GM23338 (cell line): ENCODE measurements at regions not wholly inside any gene's neighbourhood (a gene's known extent, or its start where the extent isn't known, plus 50 kb on each side); places are given as distances from the start of the nearest gene placed in this dataset.

Experiments
- ATAC-seq: fragments of 200-7000 bp; cut with Tn5 transposase; 3 replicates; pipeline ENCODE4 v1.9.1; 2020
- DNase-seq: peaks from one replicate; pipeline ENCODE4 v3.0.0-alpha.2; 2015; ENCODE audit warnings: low spot score
- H2AFZ ChIP-seq: fragments of 200-600 bp; sonication (generic); 2 replicates; pipeline ENCODE4 v1.8.0; 2016; ENCODE audit warnings: antibody characterized with exemption, mild to moderate bottlenecking, moderate library complexity
- H3F3A ChIP-seq: fragments of 200-600 bp; sonication (generic); replicated peaks from 2 replicates; pipeline ENCODE4 v1.8.0; 2017; ENCODE audit warnings: antibody characterized with exemption, mixed run types, low read depth
- H3K27ac ChIP-seq: fragments of 200-600 bp; sonication (generic); 2 replicates; pipeline ENCODE4 v1.6.1; 2016; ENCODE audit warnings: low read depth
- H3K27me3 ChIP-seq: fragments of 200-600 bp; sonication (generic); 2 replicates; pipeline ENCODE4 v1.8.0; 2016; ENCODE audit warnings: mild to moderate bottlenecking, mixed run types, moderate library complexity; ENCODE audit not compliant: insufficient read depth
- H3K36me3 ChIP-seq: fragments of 200-600 bp; sonication (generic); 2 replicates; pipeline ENCODE4 v1.8.0; 2016; ENCODE audit warnings: mild to moderate bottlenecking; ENCODE audit not compliant: insufficient read depth
- H3K4me1 ChIP-seq: fragments of 200-600 bp; sonication (generic); 2 replicates; pipeline ENCODE4 v1.8.0; 2016; ENCODE audit warnings: mild to moderate bottlenecking, moderate library complexity; ENCODE audit not compliant: insufficient read depth
- H3K4me2 ChIP-seq: fragments of 200-600 bp; sonication (generic); 2 replicates; pipeline ENCODE4 v1.7.1; 2017; ENCODE audit warnings: mixed run types
- H3K4me3 ChIP-seq: fragments of 200-600 bp; sonication (generic); 2 replicates; pipeline ENCODE4 v1.6.1; 2016; ENCODE audit warnings: mixed run types
- H3K79me2 ChIP-seq: fragments of 200-600 bp; sonication (generic); replicated peaks from 2 replicates; pipeline ENCODE4 v1.8.0; 2017; ENCODE audit warnings: mild to moderate bottlenecking; ENCODE audit not compliant: insufficient read depth
- H3K9me2 ChIP-seq: fragments of 200-600 bp; sonication (generic); 2 replicates; pipeline ENCODE4 v1.8.0; 2017; ENCODE audit not compliant: insufficient read depth
- H4K20me1 ChIP-seq: fragments of 200-600 bp; sonication (generic); replicated peaks from 2 replicates; pipeline ENCODE4 v1.8.0; 2017; ENCODE audit warnings: mild to moderate bottlenecking; ENCODE audit not compliant: insufficient read depth
- H3K27ac Mint-ChIP-seq: 2 replicates; pipeline ENCODE4 v1.8.0; 2020; ENCODE audit warnings: inconsistent platforms, mild to moderate bottlenecking, moderate library complexity, mixed read lengths
- H3K27me3 Mint-ChIP-seq: 3 replicates; pipeline ENCODE4 v1.8.0; 2022; ENCODE audit warnings: low read depth, mild to moderate bottlenecking, moderate library complexity, mixed read lengths, inconsistent platforms; ENCODE audit not compliant: insufficient read depth, poor library complexity
- H3K36me3 Mint-ChIP-seq: 3 replicates; pipeline ENCODE4 v1.8.0; 2021; ENCODE audit warnings: low read depth, mild to moderate bottlenecking, inconsistent platforms, moderate library complexity, mixed read lengths
- H3K4me1 Mint-ChIP-seq: 3 replicates; pipeline ENCODE4 v1.8.0; 2020; ENCODE audit warnings: mild to moderate bottlenecking, inconsistent platforms, mixed read lengths
- H3K4me3 Mint-ChIP-seq: 3 replicates; pipeline ENCODE4 v1.8.0; 2021; ENCODE audit warnings: moderate library complexity, mild to moderate bottlenecking, inconsistent platforms, mixed read lengths
- H3K9me3 Mint-ChIP-seq: 3 replicates; pipeline ENCODE4 v1.8.0; 2020; ENCODE audit warnings: moderate library complexity, mild to moderate bottlenecking, inconsistent platforms, mixed read lengths
- CREB1 ChIP-seq: fragments of 250-450 bp; sonication (Bioruptor Pico); IDR thresholded peaks from 2 replicates; pipeline ENCODE4 v1.5.0; 2020; ENCODE audit warnings: low read depth, mild to moderate bottlenecking, moderate library complexity
- EZH2phosphoT487 ChIP-seq: fragments of 200-600 bp; sonication (generic); IDR thresholded peaks from one replicate; pipeline ENCODE4 v1.8.1; 2018; ENCODE audit warnings: antibody characterized with exemption; ENCODE audit not compliant: unreplicated experiment
- NANOG ChIP-seq: IDR thresholded peaks from 2 replicates; pipeline ENCODE4 v1.6.1; 2016; ENCODE audit warnings: antibody characterized with exemption, borderline replicate concordance
- POLR2AphosphoS5 ChIP-seq: IDR thresholded peaks from 2 replicates; pipeline ENCODE4 v1.6.1; 2016; ENCODE audit warnings: antibody characterized with exemption, low read depth
- ZNF114 ChIP-seq: fragments of 250-450 bp; sonication (Bioruptor Pico); IDR thresholded peaks from 2 replicates; pipeline ENCODE4 v1.5.0; 2020; ENCODE audit warnings: mild to moderate bottlenecking, moderate library complexity
- ZNF331 ChIP-seq: fragments of 250-450 bp; sonication (Bioruptor Pico); IDR thresholded peaks from 2 replicates; pipeline ENCODE4 v1.5.0; 2020; ENCODE audit warnings: low read depth, mild to moderate bottlenecking, moderate library complexity
- TF ChIP-seq, protein P1 (sequence below): IDR thresholded peaks from 2 replicates; pipeline ENCODE4 v1.6.1; 2016; ENCODE audit warnings: antibody characterized with exemption
- TF ChIP-seq, protein P2 (sequence below): fragments of 250-450 bp; sonication (Bioruptor Pico); IDR thresholded peaks from 2 replicates; pipeline ENCODE4 v1.5.0; 2020; ENCODE audit warnings: mild to moderate bottlenecking, moderate library complexity
- TF ChIP-seq, protein P3 (sequence below), 2 experiments: fragments of 200-600 bp in 1 of 2; sonication (generic) in 1 of 2; conservative IDR thresholded peaks; 2 replicates each; pipeline versions ENCODE4 v1.5.1 to v1.6.1; 2016 to 2017; ENCODE audit warnings: antibody characterized with exemption in 2 of 2, low read depth in 2 of 2, mild to moderate bottlenecking in 2 of 2, moderate library complexity in 1 of 2

- H3K27me3 ChIP-seq, result no peaks in the 10 kb centered on the region
- Mint-ChIP-seq H3K9me3 (peaks cover 95% of the 10 kb centered on the region), H3K4me1 (no peaks in the 10 kb centered on the region), H3K27me3 (peaks cover 9% of the 10 kb centered on the region), H3K36me3 (peaks cover 25% of the 10 kb centered on the region), H3K27ac (no peak overlapping the region), H3K4me3 (no peak overlapping the region)
- H4K20me1 ChIP-seq, result no peaks in the 10 kb centered on the region
- H3K4me3 ChIP-seq, result no peak overlapping the region
- H3K4me1 ChIP-seq, result no peaks in the 10 kb centered on the region
- DNase-seq (no peak), ATAC-seq (no peak)
- no peaks in the 10 kb centered on the region for H3K79me2 ChIP-seq
- TF ChIP-seq, protein P1, sequence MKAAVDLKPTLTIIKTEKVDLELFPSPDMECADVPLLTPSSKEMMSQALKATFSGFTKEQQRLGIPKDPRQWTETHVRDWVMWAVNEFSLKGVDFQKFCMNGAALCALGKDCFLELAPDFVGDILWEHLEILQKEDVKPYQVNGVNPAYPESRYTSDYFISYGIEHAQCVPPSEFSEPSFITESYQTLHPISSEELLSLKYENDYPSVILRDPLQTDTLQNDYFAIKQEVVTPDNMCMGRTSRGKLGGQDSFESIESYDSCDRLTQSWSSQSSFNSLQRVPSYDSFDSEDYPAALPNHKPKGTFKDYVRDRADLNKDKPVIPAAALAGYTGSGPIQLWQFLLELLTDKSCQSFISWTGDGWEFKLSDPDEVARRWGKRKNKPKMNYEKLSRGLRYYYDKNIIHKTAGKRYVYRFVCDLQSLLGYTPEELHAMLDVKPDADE, result no peak
- H3F3A ChIP-seq, result no peaks in the 10 kb centered on the region
- H3K27ac ChIP-seq, result no peak overlapping the region
- no peak overlapping the region for H3K4me2 ChIP-seq
- H3K36me3 ChIP-seq, result no peaks in the 10 kb centered on the region
- H3K9me2 ChIP-seq, result no peaks in the 10 kb centered on the region
- no peak overlapping the region for H2AFZ ChIP-seq
Measured at GRCh38 chr18:78685250-78685979, 294.2 kb upstream of the SALL3 start.

GRCh38 chr18:78685980-78686530, 293.6 kb upstream of the SALL3 start:
- Histone ChIP-seq H3K36me3 (no peaks in the 10 kb centered on the region), H3K27me3 (no peaks in the 10 kb centered on the region), H3K79me2 (no peaks in the 10 kb centered on the region), H3K4me3 (no peak overlapping the region), H3K9me2 (no peaks in the 10 kb centered on the region), H2AFZ (no peak overlapping the region), H3F3A (no peaks in the 10 kb centered on the region), H3K27ac (no peak overlapping the region), H3K4me2 (no peak overlapping the region), H3K4me1 (no peaks in the 10 kb centered on the region), H4K20me1 (no peaks in the 10 kb centered on the region)
- Mint-ChIP-seq H3K4me3 (no peak overlapping the region), H3K9me3 (peaks cover 95% of the 10 kb centered on the region), H3K36me3 (peaks cover 25% of the 10 kb centered on the region), H3K27me3 (peaks cover 9% of the 10 kb centered on the region), H3K4me1 (no peaks in the 10 kb centered on the region), H3K27ac (no peak overlapping the region)
- ATAC-seq (no peak), DNase-seq (no peak)
- TF ChIP-seq EZH2phosphoT487, result no peak
- TF ChIP-seq ZNF114 (CRISPR knock-in tag), result no peak
- TF ChIP-seq CREB1, result no peak
- no peak for TF ChIP-seq NANOG
- TF ChIP-seq ZNF331 (CRISPR knock-in tag), result no peak
- TF ChIP-seq, protein P2, sequence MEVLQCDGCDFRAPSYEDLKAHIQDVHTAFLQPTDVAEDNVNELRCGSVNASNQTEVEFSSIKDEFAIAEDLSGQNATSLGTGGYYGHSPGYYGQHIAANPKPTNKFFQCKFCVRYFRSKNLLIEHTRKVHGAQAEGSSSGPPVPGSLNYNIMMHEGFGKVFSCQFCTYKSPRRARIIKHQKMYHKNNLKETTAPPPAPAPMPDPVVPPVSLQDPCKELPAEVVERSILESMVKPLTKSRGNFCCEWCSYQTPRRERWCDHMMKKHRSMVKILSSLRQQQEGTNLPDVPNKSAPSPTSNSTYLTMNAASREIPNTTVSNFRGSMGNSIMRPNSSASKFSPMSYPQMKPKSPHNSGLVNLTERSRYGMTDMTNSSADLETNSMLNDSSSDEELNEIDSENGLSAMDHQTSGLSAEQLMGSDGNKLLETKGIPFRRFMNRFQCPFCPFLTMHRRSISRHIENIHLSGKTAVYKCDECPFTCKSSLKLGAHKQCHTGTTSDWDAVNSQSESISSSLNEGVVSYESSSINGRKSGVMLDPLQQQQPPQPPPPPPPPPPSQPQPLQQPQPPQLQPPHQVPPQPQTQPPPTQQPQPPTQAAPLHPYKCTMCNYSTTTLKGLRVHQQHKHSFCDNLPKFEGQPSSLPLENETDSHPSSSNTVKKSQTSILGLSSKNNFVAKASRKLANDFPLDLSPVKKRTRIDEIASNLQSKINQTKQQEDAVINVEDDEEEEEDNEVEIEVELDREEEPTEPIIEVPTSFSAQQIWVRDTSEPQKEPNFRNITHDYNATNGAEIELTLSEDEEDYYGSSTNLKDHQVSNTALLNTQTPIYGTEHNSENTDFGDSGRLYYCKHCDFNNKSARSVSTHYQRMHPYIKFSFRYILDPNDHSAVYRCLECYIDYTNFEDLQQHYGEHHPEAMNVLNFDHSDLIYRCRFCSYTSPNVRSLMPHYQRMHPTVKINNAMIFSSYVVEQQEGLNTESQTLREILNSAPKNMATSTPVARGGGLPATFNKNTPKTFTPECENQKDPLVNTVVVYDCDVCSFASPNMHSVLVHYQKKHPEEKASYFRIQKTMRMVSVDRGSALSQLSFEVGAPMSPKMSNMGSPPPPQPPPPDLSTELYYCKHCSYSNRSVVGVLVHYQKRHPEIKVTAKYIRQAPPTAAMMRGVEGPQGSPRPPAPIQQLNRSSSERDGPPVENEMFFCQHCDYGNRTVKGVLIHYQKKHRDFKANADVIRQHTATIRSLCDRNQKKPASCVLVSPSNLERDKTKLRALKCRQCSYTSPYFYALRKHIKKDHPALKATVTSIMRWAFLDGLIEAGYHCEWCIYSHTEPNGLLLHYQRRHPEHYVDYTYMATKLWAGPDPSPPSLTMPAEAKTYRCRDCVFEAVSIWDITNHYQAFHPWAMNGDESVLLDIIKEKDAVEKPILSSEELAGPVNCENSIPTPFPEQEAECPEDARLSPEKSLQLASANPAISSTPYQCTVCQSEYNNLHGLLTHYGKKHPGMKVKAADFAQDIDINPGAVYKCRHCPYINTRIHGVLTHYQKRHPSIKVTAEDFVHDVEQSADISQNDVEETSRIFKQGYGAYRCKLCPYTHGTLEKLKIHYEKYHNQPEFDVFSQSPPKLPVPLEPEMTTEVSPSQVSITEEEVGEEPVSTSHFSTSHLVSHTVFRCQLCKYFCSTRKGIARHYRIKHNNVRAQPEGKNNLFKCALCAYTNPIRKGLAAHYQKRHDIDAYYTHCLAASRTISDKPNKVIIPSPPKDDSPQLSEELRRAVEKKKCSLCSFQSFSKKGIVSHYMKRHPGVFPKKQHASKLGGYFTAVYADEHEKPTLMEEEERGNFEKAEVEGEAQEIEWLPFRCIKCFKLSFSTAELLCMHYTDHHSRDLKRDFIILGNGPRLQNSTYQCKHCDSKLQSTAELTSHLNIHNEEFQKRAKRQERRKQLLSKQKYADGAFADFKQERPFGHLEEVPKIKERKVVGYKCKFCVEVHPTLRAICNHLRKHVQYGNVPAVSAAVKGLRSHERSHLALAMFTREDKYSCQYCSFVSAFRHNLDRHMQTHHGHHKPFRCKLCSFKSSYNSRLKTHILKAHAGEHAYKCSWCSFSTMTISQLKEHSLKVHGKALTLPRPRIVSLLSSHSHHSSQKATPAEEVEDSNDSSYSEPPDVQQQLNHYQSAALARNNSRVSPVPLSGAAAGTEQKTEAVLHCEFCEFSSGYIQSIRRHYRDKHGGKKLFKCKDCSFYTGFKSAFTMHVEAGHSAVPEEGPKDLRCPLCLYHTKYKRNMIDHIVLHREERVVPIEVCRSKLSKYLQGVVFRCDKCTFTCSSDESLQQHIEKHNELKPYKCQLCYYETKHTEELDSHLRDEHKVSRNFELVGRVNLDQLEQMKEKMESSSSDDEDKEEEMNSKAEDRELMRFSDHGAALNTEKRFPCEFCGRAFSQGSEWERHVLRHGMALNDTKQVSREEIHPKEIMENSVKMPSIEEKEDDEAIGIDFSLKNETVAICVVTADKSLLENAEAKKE (CRISPR knock-in tag), result no peak
- TF ChIP-seq, protein P3, sequence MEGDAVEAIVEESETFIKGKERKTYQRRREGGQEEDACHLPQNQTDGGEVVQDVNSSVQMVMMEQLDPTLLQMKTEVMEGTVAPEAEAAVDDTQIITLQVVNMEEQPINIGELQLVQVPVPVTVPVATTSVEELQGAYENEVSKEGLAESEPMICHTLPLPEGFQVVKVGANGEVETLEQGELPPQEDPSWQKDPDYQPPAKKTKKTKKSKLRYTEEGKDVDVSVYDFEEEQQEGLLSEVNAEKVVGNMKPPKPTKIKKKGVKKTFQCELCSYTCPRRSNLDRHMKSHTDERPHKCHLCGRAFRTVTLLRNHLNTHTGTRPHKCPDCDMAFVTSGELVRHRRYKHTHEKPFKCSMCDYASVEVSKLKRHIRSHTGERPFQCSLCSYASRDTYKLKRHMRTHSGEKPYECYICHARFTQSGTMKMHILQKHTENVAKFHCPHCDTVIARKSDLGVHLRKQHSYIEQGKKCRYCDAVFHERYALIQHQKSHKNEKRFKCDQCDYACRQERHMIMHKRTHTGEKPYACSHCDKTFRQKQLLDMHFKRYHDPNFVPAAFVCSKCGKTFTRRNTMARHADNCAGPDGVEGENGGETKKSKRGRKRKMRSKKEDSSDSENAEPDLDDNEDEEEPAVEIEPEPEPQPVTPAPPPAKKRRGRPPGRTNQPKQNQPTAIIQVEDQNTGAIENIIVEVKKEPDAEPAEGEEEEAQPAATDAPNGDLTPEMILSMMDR (conservative IDR thresholded peaks at IDR 0.05; ENCODE audit: low read depth in 2 of 2), result no peak
- no peak for TF ChIP-seq POLR2AphosphoS5
